ENCODE measurements at regions not wholly inside any gene's neighbourhood (a gene's known extent, or its start where the extent isn't known, plus 50 kb on each side); places are given as distances from the start of the nearest gene placed in this dataset.

- Histone ChIP-seq H3K9ac (ENCODE audit: extremely low read depth, low read length, poor library complexity, severe bottlenecking) (no peak overlapping the region), H3K9me3 (ENCODE audit: control insufficient read depth, low read length) (no peaks in the 10 kb centered on the region), H3K27me3 (ENCODE audit: control insufficient read depth, insufficient read depth, low read length, poor library complexity, severe bottlenecking) (no peaks in the 10 kb centered on the region), H3K27ac (ENCODE audit: low read depth, low read length) (no peak overlapping the region), H3K4me1 (ENCODE audit: control insufficient read depth, insufficient read depth, low read length) (no peaks in the 10 kb centered on the region), H3K36me3 (ENCODE audit: control insufficient read depth, insufficient read depth, low read length) (no peaks in the 10 kb centered on the region), H3K4me3 (ENCODE audit: low read length) (no peak overlapping the region)
- H3K27me3 Mint-ChIP-seq (ENCODE audit: insufficient read depth): no peaks in the 10 kb centered on the region
- H3K4me1 Mint-ChIP-seq: peaks cover 9% of the 10 kb centered on the region
- no peaks in the 10 kb centered on the region for H3K9me3 Mint-ChIP-seq
- no peaks in the 10 kb centered on the region for H3K36me3 Mint-ChIP-seq (ENCODE audit: low read depth)
- no peak for TF ChIP-seq CTCF (conservative IDR thresholded peaks at IDR 0.05)
- H3K27ac Mint-ChIP-seq: no peak overlapping the region
- no peak overlapping the region for H3K4me3 Mint-ChIP-seq
- no peak for DNase-seq
Observed at GRCh38 chr2:60000686-60001085, 552.8 kb downstream of the BCL11A start.

DNA sequence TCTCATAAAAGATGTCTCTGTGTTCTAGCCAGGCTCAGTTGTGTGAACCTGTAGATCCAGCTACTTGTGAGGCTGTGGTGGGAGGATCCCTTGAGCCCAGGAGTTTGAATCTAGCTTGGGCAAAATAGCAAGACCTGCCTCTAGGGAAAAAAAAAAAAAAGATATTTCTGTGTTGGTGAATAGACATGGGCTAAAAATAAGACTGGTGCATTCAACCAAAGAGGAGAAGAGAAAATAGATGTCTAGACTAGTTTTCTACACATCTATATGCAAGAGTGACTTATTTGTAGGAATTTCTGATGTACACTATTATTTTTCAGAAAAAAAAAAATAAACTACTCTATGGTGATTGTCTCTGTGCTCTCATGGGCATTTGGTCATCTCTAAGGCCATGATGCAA lies 555.1 kb downstream of the BCL11A start:
- Mint-ChIP-seq H3K4me1 (peaks cover 9% of the 10 kb centered on the region), H3K4me3 (no peak overlapping the region), H3K9me3 (no peaks in the 10 kb centered on the region), H3K27me3 (ENCODE audit: insufficient read depth) (no peaks in the 10 kb centered on the region), H3K27ac (no peak overlapping the region), H3K36me3 (ENCODE audit: low read depth) (no peaks in the 10 kb centered on the region)
- H3K27me3 ChIP-seq (ENCODE audit: control insufficient read depth, insufficient read depth, low read length, poor library complexity, severe bottlenecking): no peaks in the 10 kb centered on the region
- no peak for DNase-seq
- no peak overlapping the region for H3K4me3 ChIP-seq (ENCODE audit: low read length)
- no peaks in the 10 kb centered on the region for H3K4me1 ChIP-seq (ENCODE audit: control insufficient read depth, insufficient read depth, low read length)
- H3K9ac ChIP-seq (ENCODE audit: extremely low read depth, low read length, poor library complexity, severe bottlenecking): no peak overlapping the region
- no peak overlapping the region for H3K27ac ChIP-seq (ENCODE audit: low read depth, low read length)
- no peaks in the 10 kb centered on the region for H3K9me3 ChIP-seq (ENCODE audit: control insufficient read depth, low read length)
- H3K36me3 ChIP-seq (ENCODE audit: control insufficient read depth, insufficient read depth, low read length): no peaks in the 10 kb centered on the region
- TF ChIP-seq CTCF (conservative IDR thresholded peaks at IDR 0.05): no peak

GRCh38 chr2:59997371-59997770 lies 556.1 kb downstream of the BCL11A start:
- Mint-ChIP-seq H3K27ac (no peak overlapping the region), H3K4me3 (no peak overlapping the region), H3K9me3 (no peaks in the 10 kb centered on the region), H3K4me1 (peaks cover 9% of the 10 kb centered on the region), H3K27me3 (ENCODE audit: insufficient read depth) (peaks cover 1% of the 10 kb centered on the region), H3K36me3 (ENCODE audit: low read depth) (no peaks in the 10 kb centered on the region)
- no peaks in the 10 kb centered on the region for H3K27me3 ChIP-seq (ENCODE audit: control insufficient read depth, insufficient read depth, low read length, poor library complexity, severe bottlenecking)
- H3K4me1 ChIP-seq (ENCODE audit: control insufficient read depth, insufficient read depth, low read length): no peaks in the 10 kb centered on the region
- H3K4me3 ChIP-seq (ENCODE audit: low read length): no peak overlapping the region
- WGBS, 2 experiments (ENCODE audit: insufficient coverage in 1 of 2, insufficient read length in 1 of 2): 86 to 93% methylated on average over 1 to 2 of the region's 3 CpGs
- no peaks in the 10 kb centered on the region for H3K9me3 ChIP-seq (ENCODE audit: control insufficient read depth, low read length)
- no peak for TF ChIP-seq CTCF (conservative IDR thresholded peaks at IDR 0.05)
- H3K36me3 ChIP-seq (ENCODE audit: control insufficient read depth, insufficient read depth, low read length): no peaks in the 10 kb centered on the region
- H3K9ac ChIP-seq (ENCODE audit: extremely low read depth, low read length, poor library complexity, severe bottlenecking): no peak overlapping the region
- no peak overlapping the region for H3K27ac ChIP-seq (ENCODE audit: low read depth, low read length)
- no peak for DNase-seq

Measured in endodermal cell (in vitro differentiated cells).